Posterior vena cava (tissue), 2 donors: ENCODE measurements at regions not wholly inside any gene's neighbourhood (a gene's known extent, or its start where the extent isn't known, plus 50 kb on each side); places are given as distances from the start of the nearest gene placed in this dataset.

Experiments used
- DNase-seq: peaks from one replicate; pipeline ENCODE4 v3.0.0-alpha.2; 2020; ENCODE audit warnings: low spot score
- intact Hi-C, 2 donors: fragments of 100-400 bp; cut with DNase I; formaldehyde crosslinking; loops; one replicate each; pipeline versions ENCODE4 v1.14.1 to v1.14.2; 2022 to 2023
- donor health status: DM: yes; HTN: yes; CAD: no.
- donor health status: DM: yes; HTN: yes; CAD: no.

DNA sequence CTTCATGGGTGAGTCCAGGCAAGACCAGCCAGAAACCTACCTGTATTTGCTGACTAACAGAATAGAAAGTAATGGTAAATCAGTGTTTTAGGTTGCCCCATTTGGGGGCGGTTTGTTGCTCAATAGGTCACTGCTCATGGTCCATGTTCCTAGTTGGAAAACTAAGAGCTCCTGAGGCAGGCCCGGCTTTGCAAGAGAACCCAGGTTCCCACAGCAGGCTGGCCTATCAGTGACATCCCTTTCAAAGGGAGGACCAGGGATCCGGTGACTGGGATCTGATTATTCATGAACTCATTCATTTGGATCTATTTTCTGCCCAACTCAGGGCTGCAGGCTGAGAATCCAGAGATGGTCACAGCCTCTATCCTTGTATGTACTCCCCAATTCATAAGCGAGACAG is 163.9 kb downstream of the WNT7A start:
- intact Hi-C loops: no loop called here
- peak; percentile 9 for DNase-seq

DNA sequence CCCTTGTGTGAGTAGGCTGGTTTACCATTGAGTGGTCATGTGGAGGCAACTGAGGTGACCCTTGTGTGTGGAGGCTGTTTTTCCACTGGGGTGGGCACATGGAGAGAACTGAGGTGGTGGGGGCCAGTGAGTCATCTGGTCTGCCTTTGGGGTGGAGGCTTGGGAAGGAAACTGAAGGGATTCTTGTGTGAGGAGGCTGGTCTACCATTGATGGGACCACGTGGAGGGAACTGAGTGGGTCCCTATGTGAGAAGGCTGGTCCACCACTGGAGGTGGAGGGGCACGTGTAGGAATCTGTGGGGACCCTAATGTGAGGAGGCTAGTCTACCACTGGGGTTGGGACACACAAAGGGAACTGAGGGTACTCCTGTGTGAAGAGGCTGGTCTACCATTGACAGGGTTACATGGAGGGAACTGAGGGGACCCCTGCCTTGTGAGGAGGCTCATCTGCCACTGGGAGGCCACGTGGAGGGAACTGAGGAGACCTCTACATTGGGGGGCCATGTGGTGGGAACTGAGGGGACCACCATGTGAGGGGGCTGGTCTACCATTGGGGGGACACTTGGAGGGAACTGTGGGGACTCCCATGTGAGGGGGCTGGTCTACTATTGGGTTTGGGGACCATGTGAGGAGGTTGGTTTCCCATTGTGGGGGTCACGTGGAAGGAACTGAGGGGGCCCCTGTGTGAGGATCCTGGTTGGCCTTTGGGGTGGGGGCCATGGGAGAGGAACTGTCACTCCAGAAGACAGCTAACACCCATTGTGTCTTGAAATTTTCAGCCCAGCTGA is 164.5 kb downstream of the WNT7A start:
- intact Hi-C loops: no loop called here
- DNase-seq: peak; percentile 51

DNA sequence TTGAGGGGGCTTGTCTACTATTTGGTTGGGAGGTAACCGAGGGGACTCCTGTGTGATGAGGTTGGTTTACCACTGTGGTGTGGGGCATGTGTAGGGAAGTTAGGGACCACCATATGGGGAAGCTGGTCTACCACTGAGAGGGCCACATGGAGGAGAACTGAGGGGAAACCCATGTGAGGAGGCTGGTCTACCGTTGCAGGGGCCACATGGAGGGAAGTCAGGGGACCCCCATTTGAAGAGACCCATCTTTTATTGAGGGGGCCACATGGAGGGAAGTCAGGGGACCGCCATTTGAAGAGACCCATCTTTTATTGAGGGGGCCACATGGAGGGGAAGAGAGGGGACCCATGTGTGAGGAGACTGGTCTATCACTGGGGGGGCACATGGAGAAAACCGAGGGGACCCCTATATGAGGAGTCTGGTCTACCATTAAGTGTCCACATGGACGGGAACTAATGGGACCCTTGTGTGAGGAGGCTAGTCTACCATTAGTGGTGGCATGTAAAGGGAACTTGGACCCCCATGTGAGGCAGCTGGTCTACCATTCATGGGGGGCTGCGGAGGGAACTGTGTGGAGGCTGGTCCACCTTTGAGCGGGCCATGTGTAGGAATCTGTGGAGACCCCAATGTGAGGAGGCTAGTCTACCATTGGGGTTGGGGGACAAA is 165.5 kb downstream of the FBLN2 start:
- DNase-seq: peak; percentile 40
- intact Hi-C loops: no loop called here

DNA sequence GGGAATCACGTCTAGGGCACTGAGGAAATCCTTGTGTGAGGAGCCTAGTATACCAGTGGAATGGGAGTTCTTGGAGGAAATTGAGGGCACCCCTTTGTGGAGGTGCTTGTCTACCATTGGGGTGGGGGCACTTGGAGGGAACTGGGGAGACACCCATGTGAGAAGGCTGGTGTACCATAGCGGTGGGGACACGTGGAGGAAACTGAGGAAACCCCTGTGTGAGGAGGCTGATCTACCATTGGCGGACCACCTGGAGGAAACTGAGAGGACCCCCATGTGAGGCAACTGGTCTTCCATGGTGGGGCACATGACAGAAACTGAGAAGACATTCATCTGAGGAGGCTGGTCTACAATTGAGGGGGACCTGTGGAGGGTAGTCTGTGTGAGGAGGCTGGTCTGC is 164.5 kb downstream of the FBLN2 start:
- intact Hi-C loops: no loop called here

DNA sequence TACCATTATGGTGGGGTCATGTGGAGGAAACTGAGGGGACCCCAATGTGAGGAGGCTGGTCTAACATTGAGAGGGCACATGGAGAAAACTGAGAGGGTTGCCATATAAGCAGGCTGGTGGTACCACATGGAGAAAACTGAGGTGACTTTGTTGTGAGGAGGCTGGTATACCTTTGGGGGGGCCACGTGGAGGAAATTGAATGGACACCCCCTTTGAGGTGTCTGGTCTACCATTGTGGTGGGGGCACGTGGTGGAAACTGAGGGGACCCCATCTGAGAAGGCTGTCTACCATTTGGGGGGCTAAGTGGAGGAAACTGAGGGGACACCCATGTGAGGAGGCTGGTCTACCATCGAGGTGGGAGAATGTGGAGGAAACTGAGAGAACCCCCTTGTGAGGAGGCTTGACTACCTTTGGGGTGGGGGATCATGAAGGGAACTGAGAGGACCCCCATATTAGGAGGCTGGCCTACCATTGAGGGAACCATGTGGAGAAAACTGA is 163.8 kb downstream of the FBLN2 start:
- DNase-seq: no peak
- intact Hi-C loops: no loop called here

More for the DNA sequence above, 164.5 kb downstream of the FBLN2 start:
- peak; percentile 35 for DNase-seq

DNA sequence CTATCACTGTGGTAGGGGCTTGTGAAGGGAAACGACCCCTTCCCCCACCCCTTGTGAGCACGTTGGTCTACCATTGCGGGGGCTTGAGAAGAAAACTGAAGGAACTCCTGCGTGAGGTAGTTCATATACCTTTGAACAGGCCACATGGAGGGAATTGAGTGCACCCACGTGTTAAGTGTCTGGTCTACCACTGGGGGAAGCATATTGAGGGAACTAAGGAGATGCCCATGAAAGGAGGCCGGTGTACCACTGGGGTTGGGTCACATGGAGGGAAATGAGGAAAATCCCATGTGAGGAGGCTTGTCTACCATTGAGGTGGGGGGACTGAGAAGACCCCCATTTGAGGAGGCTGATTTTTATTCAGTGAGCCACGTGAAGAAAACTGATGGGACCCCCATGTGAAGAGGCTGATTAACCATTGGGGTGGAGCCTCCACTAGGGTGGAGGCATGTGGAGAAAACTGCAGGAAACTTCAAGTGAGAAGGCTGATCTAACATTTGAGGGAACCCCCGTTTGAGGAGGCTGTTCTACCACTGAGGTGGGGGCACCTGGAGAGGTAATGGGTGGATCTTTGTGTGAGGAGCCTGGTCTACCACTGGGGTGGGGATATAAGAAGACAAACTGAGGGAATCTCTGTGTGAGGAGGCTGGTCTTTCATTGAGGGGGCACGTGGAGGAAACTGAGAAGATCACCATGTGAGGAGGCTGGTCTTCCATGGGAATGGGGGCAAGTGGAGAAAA is 163.2 kb downstream of the FBLN2 start:
- intact Hi-C loops: no loop called here
- peak; percentile 49 for DNase-seq

DNA sequence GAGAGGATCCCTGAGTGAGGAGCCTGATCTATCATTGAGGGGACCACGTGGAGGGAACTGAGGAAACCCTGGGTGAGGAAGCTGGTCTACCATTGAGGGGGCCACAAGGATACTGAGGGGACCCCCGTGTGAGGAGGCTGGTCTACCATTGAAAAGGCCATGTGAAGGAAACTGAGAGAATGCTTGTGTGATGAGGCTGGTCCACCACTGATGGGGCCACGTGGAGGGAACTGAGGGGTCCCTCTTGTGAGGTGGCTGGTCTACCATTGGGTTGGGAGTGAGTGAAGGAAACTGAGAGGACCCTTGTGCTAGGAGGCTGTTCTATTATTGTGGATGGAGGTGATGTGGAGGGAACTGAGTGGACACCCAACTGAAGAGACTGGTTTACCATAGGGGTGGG is 161.3 kb downstream of the FBLN2 start:
- intact Hi-C loops: loop anchor here in 1 of 2 donors (1.0 kb wide), 1 partner anchor 42 kb away; no protein-coding TSS in a partner anchor
- DNase-seq: peak; percentile 44

DNA sequence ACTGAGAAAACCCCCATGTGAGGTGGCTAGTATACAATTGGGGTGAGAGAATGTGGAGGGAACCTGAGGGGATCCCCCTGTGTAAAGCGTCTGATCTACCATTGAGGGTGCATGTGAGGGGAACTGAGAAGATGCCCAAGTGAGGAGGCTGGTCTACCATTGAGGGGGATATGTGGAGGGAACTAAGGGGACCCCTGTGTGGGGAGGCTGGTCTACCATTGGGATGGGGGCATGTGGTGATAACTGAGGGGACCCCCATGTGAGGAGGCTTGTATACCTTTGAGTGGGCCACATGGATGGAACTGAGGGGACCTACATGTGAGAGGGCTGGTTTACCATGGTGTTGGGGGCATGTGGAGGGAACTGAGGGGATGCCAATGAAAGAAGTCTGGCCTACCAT is 160.8 kb downstream of the FBLN2 start:
- peak; percentile 7 for DNase-seq
- intact Hi-C loops: loop anchor here in 1 of 2 donors (1.0 kb wide), 1 partner anchor 43 kb away; no protein-coding TSS in a partner anchor

DNA sequence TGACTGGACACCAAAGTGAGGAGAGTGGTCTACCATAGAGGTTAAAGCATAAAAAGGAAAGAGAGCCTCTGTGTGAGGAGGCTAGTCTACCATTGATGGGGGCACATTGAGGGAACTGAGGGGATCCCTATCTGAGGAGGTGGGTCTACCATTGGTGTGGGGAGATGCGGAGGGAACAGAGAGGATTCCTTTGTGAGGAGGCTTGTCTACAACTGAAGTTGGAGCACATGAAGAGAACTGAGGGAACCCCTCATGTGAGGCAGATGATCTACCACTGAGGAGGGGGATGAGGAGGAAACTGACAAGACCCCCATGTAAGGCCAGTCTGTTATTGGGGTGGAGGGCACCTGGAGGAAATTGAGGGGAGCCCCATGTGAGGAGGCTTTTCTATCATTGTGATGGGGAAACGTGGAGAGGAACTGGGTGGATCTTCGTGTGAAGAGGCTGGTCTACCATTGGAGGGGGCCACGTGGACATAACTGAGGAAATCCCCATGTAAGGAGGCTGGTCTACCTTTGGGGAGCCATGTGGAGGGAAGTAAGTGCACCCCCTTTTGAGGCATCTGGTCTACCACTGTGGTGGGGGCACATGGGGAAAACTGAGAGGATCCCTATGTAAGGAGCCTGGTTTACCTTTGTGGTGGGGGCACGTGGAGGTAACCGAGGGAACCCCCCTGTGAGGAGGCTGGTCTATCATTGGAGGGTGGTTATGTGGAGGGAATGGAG is 160.1 kb downstream of the FBLN2 start:
- DNase-seq: peak; percentile 31
- intact Hi-C loops: no loop called here

DNA sequence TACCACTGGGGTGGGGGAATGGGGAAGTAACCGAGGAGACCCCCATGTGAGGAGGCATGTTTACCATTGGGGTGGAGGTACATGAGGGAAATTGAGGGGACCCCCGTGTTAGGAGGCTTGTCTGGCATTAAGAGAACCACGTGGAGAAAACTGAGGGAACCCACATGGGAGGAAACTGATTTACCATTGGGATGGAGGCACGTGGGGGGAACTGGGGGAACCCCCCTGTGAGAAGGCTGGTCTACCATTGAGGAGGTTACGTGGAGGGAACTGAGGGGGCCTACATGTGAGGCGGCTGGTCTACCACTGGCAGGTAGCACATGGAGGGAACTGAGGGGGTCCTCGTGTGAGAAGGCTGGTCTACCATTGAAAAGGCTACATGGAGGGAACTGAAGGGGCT is 159.4 kb downstream of the FBLN2 start:
- intact Hi-C loops: no loop called here
- DNase-seq: peak; percentile 26

DNA sequence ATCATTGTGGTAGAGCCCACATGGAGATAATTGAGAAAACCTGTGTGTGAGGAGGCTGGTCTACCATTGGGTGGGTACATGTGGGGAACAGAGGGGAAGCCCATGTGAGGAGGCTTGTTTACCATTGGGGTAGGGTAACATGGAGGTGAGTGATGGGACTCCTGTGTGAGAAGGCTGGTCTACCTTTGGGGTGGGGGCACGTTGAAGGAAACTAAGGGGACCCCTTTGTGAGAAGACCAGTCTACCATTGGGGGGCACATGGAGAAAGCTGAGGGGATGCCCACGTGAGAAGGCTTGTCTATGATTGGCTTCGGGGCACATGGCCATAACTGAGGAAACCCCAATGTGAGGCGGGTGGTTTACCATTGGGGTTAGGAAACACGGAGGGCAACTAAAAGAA is 158.5 kb downstream of the FBLN2 start:
- DNase-seq: no peak

DNA sequence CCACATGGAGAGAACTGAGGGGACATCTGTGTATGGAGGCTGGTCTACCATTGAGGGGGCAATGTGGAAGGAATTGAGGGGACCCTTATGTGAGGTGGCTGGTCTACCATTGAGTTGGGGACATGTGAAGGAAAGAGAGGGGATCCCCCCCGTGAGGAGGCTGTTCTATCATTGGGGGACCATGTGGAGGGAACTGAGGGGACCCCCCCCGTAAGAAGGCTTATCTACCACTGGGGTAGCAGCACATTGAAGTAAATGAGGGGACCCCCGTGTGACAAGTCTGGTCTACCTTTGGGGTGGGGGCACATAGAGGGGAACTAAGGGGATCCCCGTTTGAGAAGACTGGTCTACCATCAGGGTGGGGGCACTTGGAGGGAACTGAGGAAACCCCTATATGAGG is 158.0 kb downstream of the FBLN2 start:
- intact Hi-C loops: no loop called here
- DNase-seq: peak; percentile 22

More for the DNA sequence above, 158.5 kb downstream of the FBLN2 start:
- intact Hi-C loops: no loop called here

DNA sequence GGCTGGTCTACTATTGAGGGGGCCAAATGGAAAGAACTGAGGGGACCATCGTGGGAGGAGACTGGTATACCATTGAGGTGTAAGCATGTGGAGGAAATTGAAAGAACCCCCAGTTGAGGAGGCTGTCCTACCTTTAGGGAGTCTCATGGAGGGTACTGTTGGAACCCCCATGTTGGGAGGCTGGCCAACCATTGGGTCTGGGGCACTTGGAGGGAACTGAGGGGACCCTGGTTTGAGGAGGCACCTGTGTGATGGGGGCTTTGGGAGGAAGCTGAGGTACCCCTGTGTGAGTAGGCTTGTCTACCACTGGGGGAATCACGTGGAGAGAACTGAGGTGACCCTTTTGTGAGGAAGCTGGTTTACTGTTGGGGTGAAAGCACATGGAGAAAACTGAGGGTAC is 157.5 kb downstream of the FBLN2 start:
- intact Hi-C loops: no loop called here
- peak; percentile 6 for DNase-seq

DNA sequence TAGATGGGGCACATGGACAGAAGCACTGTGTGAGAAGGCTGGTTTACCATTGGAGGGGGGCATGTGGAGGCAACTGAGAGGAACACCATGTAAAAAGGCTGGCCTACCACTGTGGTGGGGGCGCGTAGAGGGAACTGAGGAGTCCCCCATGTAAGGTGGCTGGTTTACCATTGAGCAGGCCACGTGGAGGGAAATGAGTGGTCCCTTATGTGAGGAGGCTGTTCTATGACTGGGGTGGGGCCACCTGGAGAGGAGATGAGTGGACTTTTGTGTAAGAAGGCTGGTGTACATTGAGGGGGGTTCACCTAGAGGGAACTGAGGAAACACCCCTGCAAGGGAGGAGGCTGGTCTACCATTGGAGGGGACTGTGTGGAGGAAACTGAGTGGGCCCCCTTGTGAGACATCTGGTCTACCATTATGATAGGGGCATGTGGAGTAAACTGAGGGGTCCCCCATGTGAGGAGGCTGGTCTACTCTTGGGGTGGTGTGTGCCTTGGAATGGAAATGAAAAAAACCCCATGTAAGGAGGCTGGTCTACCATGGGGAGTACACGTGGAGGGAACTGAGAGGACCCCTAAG is 156.9 kb downstream of the FBLN2 start:
- intact Hi-C loops: no loop called here
- peak; percentile 40 for DNase-seq

DNA sequence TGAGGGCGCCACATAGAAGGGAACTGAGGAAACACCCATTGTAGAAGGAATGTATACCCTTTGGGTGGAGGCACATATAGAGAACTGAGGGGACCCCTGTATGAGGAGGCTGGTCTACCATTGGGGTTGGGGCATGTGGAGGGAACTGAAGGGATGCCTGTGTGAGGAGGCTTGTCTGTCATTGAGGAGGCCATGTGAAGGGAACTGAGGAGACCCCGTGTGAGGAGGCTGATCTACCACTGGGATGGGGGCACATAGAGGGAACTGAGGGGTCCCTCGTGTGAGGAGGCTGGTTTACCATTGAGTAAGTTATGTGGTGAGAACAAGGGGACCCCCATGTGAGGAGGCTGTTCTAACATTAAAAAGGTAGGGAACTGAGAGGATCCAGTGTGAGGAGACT is 156.1 kb downstream of the FBLN2 start:
- DNase-seq: peak; percentile 30
- intact Hi-C loops: no loop called here

DNA sequence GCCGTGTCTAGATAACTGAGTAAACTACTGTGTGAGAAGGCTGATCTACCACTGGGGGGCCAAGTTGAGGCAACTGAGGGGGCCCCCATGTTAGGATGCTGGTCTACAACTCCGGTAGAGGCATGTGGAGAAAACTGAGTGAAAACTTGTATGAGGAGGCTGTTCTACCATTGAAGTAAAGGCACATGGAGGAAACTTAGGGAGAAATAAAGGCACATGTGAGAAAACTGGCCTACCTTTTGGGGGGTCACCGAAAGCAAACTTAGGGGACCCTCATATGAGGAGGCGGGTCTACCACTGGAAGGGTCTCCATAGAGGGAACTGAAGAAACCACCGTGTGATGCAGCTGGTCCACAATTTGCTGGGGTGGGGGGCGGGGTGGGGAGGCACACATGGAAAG is 155.2 kb downstream of the FBLN2 start:
- peak; percentile 25 for DNase-seq
- intact Hi-C loops: no loop called here

DNA sequence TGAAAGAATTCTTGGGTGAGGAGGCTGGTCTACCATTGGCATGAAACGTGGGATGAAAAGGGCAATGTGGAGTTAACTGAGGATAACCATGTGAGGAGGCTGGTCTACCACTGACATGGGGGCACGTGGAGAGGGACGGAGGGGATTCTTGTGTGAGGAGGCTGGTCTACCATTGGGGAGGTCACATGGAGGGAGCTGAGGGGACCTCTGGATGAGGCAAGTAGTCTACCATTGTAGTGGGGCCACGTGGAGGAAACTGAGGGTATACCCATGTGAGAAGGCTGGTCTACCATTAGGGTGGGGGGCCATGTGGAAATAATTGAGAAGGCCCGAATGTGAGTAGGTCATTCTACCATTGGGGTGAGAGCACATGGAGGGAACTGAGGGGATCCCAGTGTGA is 154.1 kb downstream of the FBLN2 start:
- peak; percentile 36 for DNase-seq
- intact Hi-C loops: no loop called here

DNA sequence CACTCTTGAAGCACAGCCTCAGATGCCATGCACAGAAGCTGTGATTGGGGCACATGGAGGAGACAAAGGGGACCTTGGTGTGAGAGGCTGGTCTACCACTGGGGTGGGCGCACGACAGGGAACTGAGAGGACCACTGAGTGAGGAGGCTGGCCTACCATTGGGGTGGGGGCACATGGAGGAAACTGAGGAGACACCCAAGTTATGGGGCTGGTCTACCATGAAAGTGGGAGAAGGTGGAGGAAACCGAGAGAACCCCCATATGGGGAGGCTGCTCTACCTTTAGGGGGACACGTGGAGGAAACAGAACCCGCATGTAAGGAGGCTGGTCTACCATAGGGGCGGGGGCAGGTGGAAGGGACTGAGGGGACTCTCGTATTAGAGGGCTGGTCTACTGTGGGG is 153.4 kb downstream of the FBLN2 start:
- peak; percentile 72 for DNase-seq
- intact Hi-C loops: no loop called here

DNA sequence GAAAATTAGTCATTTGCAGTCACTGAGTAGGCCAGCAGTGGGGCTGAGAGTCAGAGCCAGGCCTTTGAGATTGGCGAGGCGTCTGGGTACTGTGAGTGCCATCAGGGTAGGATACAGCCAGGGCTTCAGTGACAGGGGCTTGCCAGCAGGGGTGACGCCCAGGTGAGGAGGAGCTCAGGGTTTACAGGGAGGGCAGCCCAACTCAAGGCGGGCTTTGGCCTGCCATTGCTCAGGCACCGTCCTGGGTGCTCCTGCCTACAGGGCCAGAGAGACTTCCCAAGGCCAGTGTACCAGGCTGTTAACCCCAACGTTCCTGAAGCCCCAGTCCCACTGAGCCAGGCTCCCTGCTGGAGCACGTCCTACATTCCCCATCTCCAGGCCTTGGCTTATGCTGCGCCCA is 152.0 kb downstream of the FBLN2 start:
- intact Hi-C loops: no loop called here
- peak; percentile 37 for DNase-seq
